Endothelial cell (in vitro differentiated cells): ENCODE measurements at regions not wholly inside any gene's neighbourhood (a gene's known extent, or its start where the extent isn't known, plus 50 kb on each side); places are given as distances from the start of the nearest gene placed in this dataset.

Source experiments
- DNase-seq: peaks from one replicate; pipeline ENCODE4 v3.0.0; 2021; ENCODE audit warnings: low spot score
- H3K27ac Mint-ChIP-seq: one replicate; pipeline ENCODE4 v1.8.0; 2021; ENCODE audit warnings: mixed read lengths, inconsistent platforms; ENCODE audit not compliant: unreplicated experiment
- H3K27me3 Mint-ChIP-seq: one replicate; pipeline ENCODE4 v1.8.0; 2021; ENCODE audit warnings: mild to moderate bottlenecking, moderate library complexity, mixed read lengths, inconsistent platforms; ENCODE audit not compliant: unreplicated experiment
- H3K36me3 Mint-ChIP-seq: one replicate; pipeline ENCODE4 v1.8.0; 2021; ENCODE audit warnings: mild to moderate bottlenecking, low read depth, mixed read lengths, inconsistent platforms; ENCODE audit not compliant: unreplicated experiment
- H3K4me1 Mint-ChIP-seq: one replicate; pipeline ENCODE4 v1.8.0; 2021; ENCODE audit warnings: mild to moderate bottlenecking, mixed read lengths, inconsistent platforms; ENCODE audit not compliant: unreplicated experiment
- H3K4me3 Mint-ChIP-seq: one replicate; pipeline ENCODE4 v1.8.0; 2021; ENCODE audit warnings: mild to moderate bottlenecking, mixed read lengths, inconsistent platforms; ENCODE audit not compliant: unreplicated experiment
- H3K9me3 Mint-ChIP-seq: one replicate; pipeline ENCODE4 v1.8.0; 2021; ENCODE audit warnings: mixed read lengths, inconsistent platforms; ENCODE audit not compliant: unreplicated experiment
- TF ChIP-seq, protein P1 (sequence below): fragments of 200-600 bp; sonication (generic); IDR thresholded peaks from one replicate; pipeline ENCODE4 v1.5.0; 2021; ENCODE audit warnings: antibody characterized with exemption; ENCODE audit not compliant: unreplicated experiment

DNA sequence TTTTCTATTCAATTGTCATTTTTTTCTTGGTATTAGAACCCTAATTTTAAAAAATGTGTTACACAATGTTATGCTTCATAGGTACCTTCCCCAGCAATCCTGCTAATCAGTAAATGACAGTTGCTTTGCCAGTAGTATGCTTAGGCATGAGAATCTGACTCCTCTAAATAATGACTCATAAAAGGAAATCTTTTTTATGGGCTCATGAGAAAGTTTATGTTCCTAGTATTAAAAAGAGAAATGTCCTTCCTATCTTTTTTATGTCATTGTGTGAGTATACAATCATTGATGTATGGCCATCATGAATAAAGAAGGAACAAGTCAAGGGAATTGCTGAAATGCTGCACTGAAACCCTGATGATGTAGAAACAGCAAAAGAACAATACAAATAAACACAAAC, 1237.7 kb upstream of the PCDH20 start:
- no peak for DNase-seq
- no peaks in the 10 kb centered on the region for H3K9me3 Mint-ChIP-seq

DNA sequence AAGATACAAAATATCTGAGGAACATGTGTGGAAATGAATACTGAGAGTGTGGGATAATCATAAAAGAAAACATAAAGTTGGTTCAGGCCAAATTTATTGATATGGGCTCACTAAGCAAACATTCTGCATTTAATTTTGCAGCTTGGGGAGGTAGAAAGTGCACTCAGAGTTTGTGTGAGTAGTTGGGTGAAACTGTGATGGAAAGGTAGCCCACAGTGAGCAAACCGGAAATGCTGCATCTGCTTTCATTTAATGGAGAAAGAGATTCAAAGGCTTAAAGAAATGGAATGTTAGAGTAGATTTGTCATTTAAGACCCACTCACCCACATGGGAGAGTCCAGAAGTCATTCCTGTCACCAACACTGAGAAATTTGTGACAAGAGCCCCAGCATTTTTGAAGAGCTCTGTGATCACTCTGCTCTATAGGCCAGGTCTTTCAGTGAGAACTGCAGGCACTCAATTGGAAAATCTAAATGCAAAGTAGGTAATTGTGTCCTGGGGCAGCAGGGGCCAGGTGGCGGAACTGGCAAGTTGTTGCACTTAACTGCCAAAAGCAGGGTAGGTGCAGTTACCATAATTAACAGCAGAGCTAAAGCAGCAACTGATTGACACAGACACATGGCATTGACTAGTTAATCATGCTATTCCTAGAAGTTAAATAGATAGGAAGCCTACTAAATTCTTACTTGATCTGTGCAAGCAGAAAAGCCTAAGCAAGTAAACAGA, 1228.3 kb upstream of the PCDH20 start:
- TF ChIP-seq, protein P1, sequence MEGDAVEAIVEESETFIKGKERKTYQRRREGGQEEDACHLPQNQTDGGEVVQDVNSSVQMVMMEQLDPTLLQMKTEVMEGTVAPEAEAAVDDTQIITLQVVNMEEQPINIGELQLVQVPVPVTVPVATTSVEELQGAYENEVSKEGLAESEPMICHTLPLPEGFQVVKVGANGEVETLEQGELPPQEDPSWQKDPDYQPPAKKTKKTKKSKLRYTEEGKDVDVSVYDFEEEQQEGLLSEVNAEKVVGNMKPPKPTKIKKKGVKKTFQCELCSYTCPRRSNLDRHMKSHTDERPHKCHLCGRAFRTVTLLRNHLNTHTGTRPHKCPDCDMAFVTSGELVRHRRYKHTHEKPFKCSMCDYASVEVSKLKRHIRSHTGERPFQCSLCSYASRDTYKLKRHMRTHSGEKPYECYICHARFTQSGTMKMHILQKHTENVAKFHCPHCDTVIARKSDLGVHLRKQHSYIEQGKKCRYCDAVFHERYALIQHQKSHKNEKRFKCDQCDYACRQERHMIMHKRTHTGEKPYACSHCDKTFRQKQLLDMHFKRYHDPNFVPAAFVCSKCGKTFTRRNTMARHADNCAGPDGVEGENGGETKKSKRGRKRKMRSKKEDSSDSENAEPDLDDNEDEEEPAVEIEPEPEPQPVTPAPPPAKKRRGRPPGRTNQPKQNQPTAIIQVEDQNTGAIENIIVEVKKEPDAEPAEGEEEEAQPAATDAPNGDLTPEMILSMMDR = no peak
- Mint-ChIP-seq H3K4me3 (no peak overlapping the region), H3K36me3 (no peaks in the 10 kb centered on the region), H3K27me3 (no peaks in the 10 kb centered on the region), H3K4me1 (no peaks in the 10 kb centered on the region), H3K9me3 (no peaks in the 10 kb centered on the region), H3K27ac (no peak overlapping the region)
- no peak for DNase-seq

More for the DNA sequence above, 1237.7 kb upstream of the PCDH20 start:
- Mint-ChIP-seq H3K4me1 (no peaks in the 10 kb centered on the region), H3K36me3 (no peaks in the 10 kb centered on the region), H3K4me3 (no peak overlapping the region), H3K27ac (no peak overlapping the region), H3K27me3 (no peaks in the 10 kb centered on the region)
- TF ChIP-seq, protein P1 = no peak

DNA sequence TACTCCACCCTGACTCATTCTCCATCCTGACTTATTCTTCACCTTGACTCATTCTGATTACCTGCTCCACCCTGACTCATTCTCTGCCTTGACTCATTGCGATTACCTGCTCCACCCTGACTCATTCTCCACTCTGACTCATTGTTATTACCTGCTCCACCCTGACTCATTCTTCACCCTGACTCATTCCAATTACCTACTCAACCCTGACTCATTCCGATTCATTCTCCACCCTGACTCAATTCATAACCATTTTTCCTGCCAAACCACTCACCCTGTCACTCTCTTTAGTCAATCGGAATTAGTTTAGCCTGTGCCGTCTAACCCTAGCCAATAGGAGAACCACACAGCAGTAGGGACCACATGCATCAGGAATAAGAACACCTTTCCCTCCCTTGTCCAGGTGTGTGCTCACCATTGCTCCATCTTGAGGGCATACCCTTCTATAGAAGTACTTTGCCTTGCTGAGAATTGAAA, 1227.4 kb upstream of the PCDH20 start:
- H3K27ac Mint-ChIP-seq = no peak overlapping the region
- H3K4me3 Mint-ChIP-seq = no peak overlapping the region
- H3K27me3 Mint-ChIP-seq = no peaks in the 10 kb centered on the region
- no peak for DNase-seq
- no peaks in the 10 kb centered on the region for H3K36me3 Mint-ChIP-seq
- H3K4me1 Mint-ChIP-seq = no peaks in the 10 kb centered on the region
- H3K9me3 Mint-ChIP-seq = no peaks in the 10 kb centered on the region
- TF ChIP-seq, protein P1 = no peak

DNA sequence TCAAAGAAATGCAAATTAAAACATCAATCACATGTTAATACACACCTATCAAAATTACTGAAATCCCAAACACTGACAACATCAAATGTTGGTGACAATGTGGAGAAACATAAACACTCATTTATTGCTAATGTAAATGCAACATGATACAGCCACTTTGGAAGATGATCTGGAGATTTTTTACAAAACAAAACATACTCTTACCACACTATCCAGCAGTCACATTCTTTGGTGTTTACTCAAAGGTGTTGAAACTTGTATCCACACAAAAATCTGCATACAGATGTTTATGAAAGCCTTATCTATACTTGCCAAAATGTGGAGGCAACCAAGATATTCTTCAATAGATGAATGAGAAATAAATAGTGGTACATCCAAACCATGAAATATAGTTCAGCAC, 1219.5 kb upstream of the PCDH20 start:
- DNase-seq = no peak
- no peak overlapping the region for H3K27ac Mint-ChIP-seq
- no peaks in the 10 kb centered on the region for H3K9me3 Mint-ChIP-seq
- no peak overlapping the region for H3K4me3 Mint-ChIP-seq
- no peaks in the 10 kb centered on the region for H3K27me3 Mint-ChIP-seq
- no peaks in the 10 kb centered on the region for H3K36me3 Mint-ChIP-seq
- no peaks in the 10 kb centered on the region for H3K4me1 Mint-ChIP-seq
- TF ChIP-seq, protein P1 = no peak

DNA sequence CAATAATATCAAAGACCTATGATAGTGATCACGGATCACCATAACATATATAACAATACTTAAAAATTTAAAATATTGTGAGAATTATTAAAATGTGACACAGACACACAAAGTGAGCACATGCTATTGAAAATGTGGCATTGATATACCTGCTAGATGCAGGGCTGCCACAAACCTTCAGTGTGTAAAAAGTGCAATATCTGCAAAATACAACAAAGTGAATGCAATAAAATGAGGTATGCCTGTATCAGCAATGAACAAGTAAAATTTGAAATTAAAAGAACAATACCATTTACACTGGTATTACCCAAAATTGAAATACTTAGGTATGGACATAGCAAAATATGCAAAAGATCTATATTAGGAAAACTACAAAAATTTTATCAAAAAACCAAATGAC, 1217.8 kb upstream of the PCDH20 start:
- no peak overlapping the region for H3K4me3 Mint-ChIP-seq
- H3K27me3 Mint-ChIP-seq = no peaks in the 10 kb centered on the region
- H3K27ac Mint-ChIP-seq = no peak overlapping the region
- no peaks in the 10 kb centered on the region for H3K9me3 Mint-ChIP-seq
- no peaks in the 10 kb centered on the region for H3K4me1 Mint-ChIP-seq
- no peaks in the 10 kb centered on the region for H3K36me3 Mint-ChIP-seq
- TF ChIP-seq, protein P1 = no peak
- no peak for DNase-seq
